ENCODE measurements at regions not wholly inside any gene's neighbourhood (a gene's known extent, or its start where the extent isn't known, plus 50 kb on each side); places are given as distances from the start of the nearest gene placed in this dataset.

DNA sequence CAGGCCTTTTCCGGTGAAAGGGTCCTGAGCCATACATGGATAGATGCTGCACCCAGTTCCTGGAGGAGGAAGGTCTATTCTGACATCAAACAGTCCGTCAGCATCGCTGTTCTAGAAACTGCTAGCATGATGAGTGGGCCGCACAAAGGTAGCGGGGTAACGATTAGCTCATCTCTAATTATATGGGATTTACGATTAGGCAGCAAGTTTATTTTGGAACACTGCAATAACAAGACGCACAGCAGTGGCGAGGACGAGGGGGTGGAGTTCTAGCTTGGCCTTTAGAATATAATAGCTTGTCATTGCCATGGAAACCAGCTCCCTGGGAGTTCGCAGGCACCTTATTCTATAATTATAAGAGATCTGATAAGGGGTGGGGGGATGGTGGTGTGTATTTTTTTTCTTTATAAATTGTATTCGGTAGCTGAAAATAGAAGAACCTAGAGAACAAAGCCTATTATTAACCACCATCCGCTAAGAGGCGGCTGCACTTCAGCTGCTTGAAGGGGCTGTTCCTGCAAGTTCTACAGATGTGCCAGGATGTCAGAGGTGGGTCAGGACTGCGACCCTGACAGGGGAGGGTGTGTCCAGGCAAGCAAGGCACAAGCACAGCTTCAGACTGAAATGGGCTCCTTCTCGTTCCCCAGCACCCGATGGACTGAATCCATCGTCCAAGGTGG is 311.0 kb downstream of the AGTPBP1 start:
- intact Hi-C loops (cut with micrococcal nuclease; ENCODE audit: unreplicated experiment), result no loop called here
- H3K9me3 ChIP-seq (ENCODE audit: control insufficient read depth, insufficient read depth, low read depth, low read length), result no peaks in the 10 kb centered on the region
- ChIA-PET CTCF (no interaction called here), POLR2A (no interaction called here)
- H3K27ac ChIP-seq (ENCODE audit: low read length), result no peak overlapping the region
- in situ Hi-C loops (cut with HindIII; ENCODE audit: low pct_unique_long_range_greater_than_20kb, low sequenced_read_pairs), result no loop called here
- TF ChIP-seq, protein P1, sequence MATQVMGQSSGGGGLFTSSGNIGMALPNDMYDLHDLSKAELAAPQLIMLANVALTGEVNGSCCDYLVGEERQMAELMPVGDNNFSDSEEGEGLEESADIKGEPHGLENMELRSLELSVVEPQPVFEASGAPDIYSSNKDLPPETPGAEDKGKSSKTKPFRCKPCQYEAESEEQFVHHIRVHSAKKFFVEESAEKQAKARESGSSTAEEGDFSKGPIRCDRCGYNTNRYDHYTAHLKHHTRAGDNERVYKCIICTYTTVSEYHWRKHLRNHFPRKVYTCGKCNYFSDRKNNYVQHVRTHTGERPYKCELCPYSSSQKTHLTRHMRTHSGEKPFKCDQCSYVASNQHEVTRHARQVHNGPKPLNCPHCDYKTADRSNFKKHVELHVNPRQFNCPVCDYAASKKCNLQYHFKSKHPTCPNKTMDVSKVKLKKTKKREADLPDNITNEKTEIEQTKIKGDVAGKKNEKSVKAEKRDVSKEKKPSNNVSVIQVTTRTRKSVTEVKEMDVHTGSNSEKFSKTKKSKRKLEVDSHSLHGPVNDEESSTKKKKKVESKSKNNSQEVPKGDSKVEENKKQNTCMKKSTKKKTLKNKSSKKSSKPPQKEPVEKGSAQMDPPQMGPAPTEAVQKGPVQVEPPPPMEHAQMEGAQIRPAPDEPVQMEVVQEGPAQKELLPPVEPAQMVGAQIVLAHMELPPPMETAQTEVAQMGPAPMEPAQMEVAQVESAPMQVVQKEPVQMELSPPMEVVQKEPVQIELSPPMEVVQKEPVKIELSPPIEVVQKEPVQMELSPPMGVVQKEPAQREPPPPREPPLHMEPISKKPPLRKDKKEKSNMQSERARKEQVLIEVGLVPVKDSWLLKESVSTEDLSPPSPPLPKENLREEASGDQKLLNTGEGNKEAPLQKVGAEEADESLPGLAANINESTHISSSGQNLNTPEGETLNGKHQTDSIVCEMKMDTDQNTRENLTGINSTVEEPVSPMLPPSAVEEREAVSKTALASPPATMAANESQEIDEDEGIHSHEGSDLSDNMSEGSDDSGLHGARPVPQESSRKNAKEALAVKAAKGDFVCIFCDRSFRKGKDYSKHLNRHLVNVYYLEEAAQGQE (IDR thresholded peaks at IDR 0.05; ENCODE audit: insufficient read depth in 1 of 2, low read depth in 2 of 2, low read length in 1 of 2), result no peak
- TF ChIP-seq SIN3A (IDR thresholded peaks at IDR 0.05; ENCODE audit: borderline replicate concordance, insufficient read depth, low read depth, low read length) (no peak), POLR2AphosphoS5 (IDR thresholded peaks at IDR 0.05; ENCODE audit: low read depth, low read length) (no peak), CTCF (IDR thresholded peaks at IDR 0.05) (no peak), TCF7L2 (IDR thresholded peaks at IDR 0.05; ENCODE audit: low read depth, low read length) (no peak)
- BruUV-seq (replicated peaks), result no TSS peak
- DNase-seq (ENCODE audit: low read depth, low spot score) (no peak), ATAC-seq (no peak)
- no peaks in the 10 kb centered on the region for H3K27me3 ChIP-seq (ENCODE audit: control insufficient read depth, insufficient read depth, low read length)
- no peak overlapping the region for H3K4me3 ChIP-seq (ENCODE audit: low read depth in 2 of 2, low read length in 2 of 2)
- no peaks in the 10 kb centered on the region for H3K4me1 ChIP-seq (ENCODE audit: control insufficient read depth, insufficient read depth, low read length)
- H3K36me3 ChIP-seq (ENCODE audit: control insufficient read depth, insufficient read depth, low read length), result no peaks in the 10 kb centered on the region

GRCh38 chr9:85428230-85428629 is 313.5 kb downstream of the AGTPBP1 start:
- H3K9me3 ChIP-seq (ENCODE audit: control insufficient read depth, insufficient read depth, low read depth, low read length), result no peaks in the 10 kb centered on the region
- BruUV-seq (replicated peaks), result no TSS peak
- H3K4me3 ChIP-seq (ENCODE audit: low read depth in 2 of 2, low read length in 2 of 2), result no peak overlapping the region
- in situ Hi-C loops (cut with HindIII; ENCODE audit: low pct_unique_long_range_greater_than_20kb, low sequenced_read_pairs) (no loop called here), intact Hi-C loops (cut with micrococcal nuclease; ENCODE audit: unreplicated experiment) (loop anchor here (10.0 kb wide), 1 partner anchor 1033 kb away; no protein-coding TSS in a partner anchor)
- ATAC-seq (no peak), DNase-seq (ENCODE audit: low read depth, low spot score) (no peak)
- H3K27ac ChIP-seq (ENCODE audit: low read length), result no peak overlapping the region
- TF ChIP-seq TCF7L2 (IDR thresholded peaks at IDR 0.05; ENCODE audit: low read depth, low read length) (no peak), POLR2AphosphoS5 (IDR thresholded peaks at IDR 0.05; ENCODE audit: low read depth, low read length) (no peak), SIN3A (IDR thresholded peaks at IDR 0.05; ENCODE audit: borderline replicate concordance, insufficient read depth, low read depth, low read length) (no peak), CTCF (IDR thresholded peaks at IDR 0.05) (no peak)
- TF ChIP-seq, protein P1 (IDR thresholded peaks at IDR 0.05; ENCODE audit: insufficient read depth in 1 of 2, low read depth in 2 of 2, low read length in 1 of 2), result no peak
- H3K36me3 ChIP-seq (ENCODE audit: control insufficient read depth, insufficient read depth, low read length), result no peaks in the 10 kb centered on the region
- H3K27me3 ChIP-seq (ENCODE audit: control insufficient read depth, insufficient read depth, low read length), result no peaks in the 10 kb centered on the region
- POLR2A ChIA-PET, result no interaction called here
- CTCF ChIA-PET, result no interaction called here
- H3K4me1 ChIP-seq (ENCODE audit: control insufficient read depth, insufficient read depth, low read length), result no peaks in the 10 kb centered on the region
